Endothelial cell (in vitro differentiated cells): ENCODE measurements at regions not wholly inside any gene's neighbourhood (a gene's known extent, or its start where the extent isn't known, plus 50 kb on each side); places are given as distances from the start of the nearest gene placed in this dataset.
"Not testable (repeated sequence)": the region's sequence is repeated elsewhere in the genome, so short reads cannot be mapped to it uniquely, and the experiment has no call there.

ENCODE experiments used
- DNase-seq: peaks from one replicate; pipeline ENCODE4 v3.0.0; 2021; ENCODE audit warnings: low spot score
- H3K27ac Mint-ChIP-seq: one replicate; pipeline ENCODE4 v1.8.0; 2021; ENCODE audit warnings: mixed read lengths, inconsistent platforms; ENCODE audit not compliant: unreplicated experiment
- H3K27me3 Mint-ChIP-seq: one replicate; pipeline ENCODE4 v1.8.0; 2021; ENCODE audit warnings: mild to moderate bottlenecking, moderate library complexity, mixed read lengths, inconsistent platforms; ENCODE audit not compliant: unreplicated experiment
- H3K36me3 Mint-ChIP-seq: one replicate; pipeline ENCODE4 v1.8.0; 2021; ENCODE audit warnings: mild to moderate bottlenecking, low read depth, mixed read lengths, inconsistent platforms; ENCODE audit not compliant: unreplicated experiment
- H3K4me1 Mint-ChIP-seq: one replicate; pipeline ENCODE4 v1.8.0; 2021; ENCODE audit warnings: mild to moderate bottlenecking, mixed read lengths, inconsistent platforms; ENCODE audit not compliant: unreplicated experiment
- H3K4me3 Mint-ChIP-seq: one replicate; pipeline ENCODE4 v1.8.0; 2021; ENCODE audit warnings: mild to moderate bottlenecking, mixed read lengths, inconsistent platforms; ENCODE audit not compliant: unreplicated experiment
- H3K9me3 Mint-ChIP-seq: one replicate; pipeline ENCODE4 v1.8.0; 2021; ENCODE audit warnings: mixed read lengths, inconsistent platforms; ENCODE audit not compliant: unreplicated experiment

- not testable (repeated sequence) for H3K27me3 Mint-ChIP-seq, H3K36me3 Mint-ChIP-seq, DNase-seq, H3K4me3 Mint-ChIP-seq, H3K4me1 Mint-ChIP-seq, H3K9me3 Mint-ChIP-seq, H3K27ac Mint-ChIP-seq
Observed at GRCh38 chr9:66779944-66780661, 120.4 kb upstream of the ZNF658 start.

- not testable (repeated sequence) for H3K4me3 Mint-ChIP-seq, H3K9me3 Mint-ChIP-seq, DNase-seq, H3K27me3 Mint-ChIP-seq, H3K27ac Mint-ChIP-seq, H3K36me3 Mint-ChIP-seq, H3K4me1 Mint-ChIP-seq
Observed at GRCh38 chr9:66781240-66781639, 119.3 kb upstream of the ZNF658 start.

GRCh38 chr9:66782010-66782409 is 118.5 kb upstream of the ZNF658 start:
- H3K4me3 Mint-ChIP-seq, H3K9me3 Mint-ChIP-seq, H3K27ac Mint-ChIP-seq: not testable (repeated sequence)

GRCh38 chr9:66785603-66786002 is 114.9 kb upstream of the ZNF658 start:
- H3K4me3 Mint-ChIP-seq, H3K27me3 Mint-ChIP-seq, DNase-seq, H3K36me3 Mint-ChIP-seq, H3K9me3 Mint-ChIP-seq, H3K4me1 Mint-ChIP-seq, H3K27ac Mint-ChIP-seq: not testable (repeated sequence)

More at GRCh38 chr9:66782010-66782409, 118.5 kb upstream of the ZNF658 start:
- H3K27me3 Mint-ChIP-seq, H3K36me3 Mint-ChIP-seq, H3K4me1 Mint-ChIP-seq, DNase-seq: not testable (repeated sequence)

GRCh38 chr9:66791092-66791750 is 109.3 kb upstream of the ZNF658 start:
- DNase-seq, H3K27ac Mint-ChIP-seq, H3K4me1 Mint-ChIP-seq, H3K27me3 Mint-ChIP-seq, H3K36me3 Mint-ChIP-seq, H3K9me3 Mint-ChIP-seq, H3K4me3 Mint-ChIP-seq: not testable (repeated sequence)

- H3K27me3 Mint-ChIP-seq, H3K27ac Mint-ChIP-seq, H3K36me3 Mint-ChIP-seq: not testable (repeated sequence)
Observed at GRCh38 chr9:66794769-66795168, 105.8 kb upstream of the ZNF658 start.

GRCh38 chr9:66795723-66796503 is 104.6 kb upstream of the ZNF658 start:
- H3K27ac Mint-ChIP-seq, H3K4me1 Mint-ChIP-seq, H3K27me3 Mint-ChIP-seq, H3K36me3 Mint-ChIP-seq, H3K9me3 Mint-ChIP-seq, H3K4me3 Mint-ChIP-seq, DNase-seq: not testable (repeated sequence)

More at GRCh38 chr9:66794769-66795168, 105.8 kb upstream of the ZNF658 start:
- H3K4me1 Mint-ChIP-seq, H3K4me3 Mint-ChIP-seq, H3K9me3 Mint-ChIP-seq, DNase-seq: not testable (repeated sequence)

GRCh38 chr9:66797905-66798616 is 102.5 kb upstream of the ZNF658 start:
- H3K4me1 Mint-ChIP-seq, H3K4me3 Mint-ChIP-seq, DNase-seq, H3K9me3 Mint-ChIP-seq, H3K27me3 Mint-ChIP-seq, H3K36me3 Mint-ChIP-seq: not testable (repeated sequence)
- peak overlapping the region; percentile 80 for H3K27ac Mint-ChIP-seq

- not testable (repeated sequence) for H3K4me3 Mint-ChIP-seq, H3K27ac Mint-ChIP-seq, H3K27me3 Mint-ChIP-seq, H3K36me3 Mint-ChIP-seq, H3K4me1 Mint-ChIP-seq, H3K9me3 Mint-ChIP-seq, DNase-seq
Observed at GRCh38 chr9:66803619-66804018, 96.9 kb upstream of the ZNF658 start.

GRCh38 chr9:66810247-66810646 is 90.3 kb upstream of the ZNF658 start:
- H3K36me3 Mint-ChIP-seq, DNase-seq, H3K4me1 Mint-ChIP-seq, H3K9me3 Mint-ChIP-seq, H3K27ac Mint-ChIP-seq, H3K27me3 Mint-ChIP-seq, H3K4me3 Mint-ChIP-seq: not testable (repeated sequence)

- not testable (repeated sequence) for H3K27me3 Mint-ChIP-seq, DNase-seq, H3K4me1 Mint-ChIP-seq, H3K36me3 Mint-ChIP-seq, H3K9me3 Mint-ChIP-seq, H3K4me3 Mint-ChIP-seq
- H3K27ac Mint-ChIP-seq = peak overlapping the region; percentile 86
Observed at GRCh38 chr9:66812367-66812766, 88.2 kb upstream of the ZNF658 start.
